ENCODE measurements at regions not wholly inside any gene's neighbourhood (a gene's known extent, or its start where the extent isn't known, plus 50 kb on each side); places are given as distances from the start of the nearest gene placed in this dataset.
"Not testable (repeated sequence)": the region's sequence is repeated elsewhere in the genome, so short reads cannot be mapped to it uniquely, and the experiment has no call there.

GRCh38 chr5:71924980-71925379, 182.3 kb upstream of the MAP1B start:
- Histone ChIP-seq H3K27ac (peak overlapping the region in 9 of 12 donors; percentile 20 to 69 (median 40)), H3K27me3 (no peaks in the 10 kb centered on the region), H3K4me1 (peaks cover 0 to 39% (median 20%) of the 10 kb centered on the region in 12 donors), H3K4me3 (no peak overlapping the region), H3K9me3 (peaks cover 0 to 15% (median 2%) of the 10 kb centered on the region in 12 donors), H3K36me3 (no peaks in the 10 kb centered on the region)
- TF ChIP-seq POLR2A (IDR thresholded peaks at IDR 0.05) (no peak), CTCF (IDR thresholded peaks at IDR 0.05) (no peak)
- DNase-seq (no peak), ATAC-seq (peak in 1 of 4 donors; percentile 56)
- intact Hi-C loops (cut with DNase I), result loop anchor here in 5 of 10 donors (5.0 to 10.0 kb wide), 3 partner anchors 33 to 143 kb away; no protein-coding TSS in a partner anchor
- WGBS, 4 donors, result 41 to 52% (median 47%) methylated on average over 3 of the region's 3 CpGs

GRCh38 chr5:71925608-71926091, 181.6 kb upstream of the MAP1B start:
- H3K4me3 ChIP-seq, result no peak overlapping the region
- peak overlapping the region in 9 of 12 donors; percentile 20 to 69 (median 40) for H3K27ac ChIP-seq
- H3K4me1 ChIP-seq, result peaks cover 0 to 39% (median 20%) of the 10 kb centered on the region in 12 donors
- ATAC-seq, result peak; percentile 86 to 91 (median 90)
- intact Hi-C loops (cut with DNase I), result loop anchor here in 4 of 10 donors (5.0 to 10.0 kb wide), 3 partner anchors 33 to 143 kb away; no protein-coding TSS in a partner anchor
- no peak for TF ChIP-seq POLR2A (IDR thresholded peaks at IDR 0.05)
- no peak for TF ChIP-seq CTCF (IDR thresholded peaks at IDR 0.05)
- no peaks in the 10 kb centered on the region for H3K36me3 ChIP-seq
- peaks cover 0 to 15% (median 2%) of the 10 kb centered on the region in 12 donors for H3K9me3 ChIP-seq
- no peaks in the 10 kb centered on the region for H3K27me3 ChIP-seq
- 24 to 39% (median 28%) methylated on average over 4 of the region's 4 CpGs for WGBS, 4 donors
- DNase-seq, result peak in 4 of 5 donors; percentile 54 to 64 (median 60)

- no peak for TF ChIP-seq CTCF (IDR thresholded peaks at IDR 0.05)
- TF ChIP-seq POLR2A (IDR thresholded peaks at IDR 0.05), result no peak
- H3K36me3 ChIP-seq, result no peaks in the 10 kb centered on the region
- no peaks in the 10 kb centered on the region for H3K27me3 ChIP-seq
- intact Hi-C loops (cut with DNase I), result loop anchor here in 4 of 10 donors (5.0 to 10.0 kb wide), 3 partner anchors 37 to 147 kb away; no protein-coding TSS in a partner anchor
- ATAC-seq (no peak), DNase-seq (no peak)
- H3K27ac ChIP-seq, result no peak overlapping the region
- WGBS, 4 donors, result 78 to 97% (median 94%) methylated on average over 3 of the region's 3 CpGs
- peaks cover 0 to 41% (median 31%) of the 10 kb centered on the region in 12 donors for H3K4me1 ChIP-seq
- peaks cover 0 to 15% (median 2%) of the 10 kb centered on the region in 12 donors for H3K9me3 ChIP-seq
- H3K4me3 ChIP-seq, result no peak overlapping the region
Measured at GRCh38 chr5:71929003-71929402, 178.3 kb upstream of the MAP1B start.

- H3K27ac ChIP-seq, ATAC-seq, DNase-seq, H3K4me3 ChIP-seq, H3K27me3 ChIP-seq, H3K36me3 ChIP-seq: not testable (repeated sequence)
- intact Hi-C loops (cut with DNase I), result loop anchor here in 1 of 10 donors (5.0 kb wide), 2 partner anchors 87 to 148 kb away; no protein-coding TSS in a partner anchor
- Histone ChIP-seq H3K9me3 (peaks cover 0 to 15% (median 2%) of the 10 kb centered on the region in 12 donors), H3K4me1 (peaks cover 0 to 26% (median 16%) of the 10 kb centered on the region in 12 donors)
Measured at GRCh38 chr5:71930554-71930953, 176.7 kb upstream of the MAP1B start.
